GM12875 (cell line): ENCODE measurements at regions not wholly inside any gene's neighbourhood (a gene's known extent, or its start where the extent isn't known, plus 50 kb on each side); places are given as distances from the start of the nearest gene placed in this dataset.

Source experiments
- H3K4me3 ChIP-seq: one replicate; pipeline ENCODE4 v1.5.1; 2011; ENCODE audit warnings: low read depth, low read length, control low read depth
- CTCF ChIP-seq: IDR thresholded peaks from 2 replicates; pipeline ENCODE4 v1.5.1; 2011; ENCODE audit warnings: low read depth, mild to moderate bottlenecking, control low read depth, inconsistent platforms, low read length, moderate library complexity, borderline replicate concordance; ENCODE audit not compliant: insufficient read depth

GRCh38 chr6:121020656-121021055 lies 313.6 kb downstream of the TBC1D32 start:
- TF ChIP-seq CTCF = no peak
- H3K4me3 ChIP-seq = no peak overlapping the region

GRCh38 chr6:121008553-121008952 lies 325.7 kb downstream of the TBC1D32 start:
- no peak for TF ChIP-seq CTCF
- H3K4me3 ChIP-seq = no peak overlapping the region

GRCh38 chr6:121006024-121006423 lies 328.3 kb downstream of the TBC1D32 start:
- TF ChIP-seq CTCF = no peak
- H3K4me3 ChIP-seq = no peak overlapping the region

- H3K4me3 ChIP-seq = no peak overlapping the region
- no peak for TF ChIP-seq CTCF
These were observed 333.9 kb downstream of the TBC1D32 start for GRCh38 chr6:121000381-121000780.

GRCh38 chr6:120996340-120996739 lies 337.9 kb downstream of the TBC1D32 start:
- H3K4me3 ChIP-seq = no peak overlapping the region
- no peak for TF ChIP-seq CTCF

GRCh38 chr6:120994573-120994967 lies 339.7 kb downstream of the TBC1D32 start:
- TF ChIP-seq CTCF = no peak
- H3K4me3 ChIP-seq = no peak overlapping the region

GRCh38 chr6:120993929-120994572 lies 340.2 kb downstream of the TBC1D32 start:
- no peak for TF ChIP-seq CTCF
- no peak overlapping the region for H3K4me3 ChIP-seq
